K562 (cell line): ENCODE measurements at regions not wholly inside any gene's neighbourhood (a gene's known extent, or its start where the extent isn't known, plus 50 kb on each side); places are given as distances from the start of the nearest gene placed in this dataset.

Source experiments
- ATAC-seq: fragments of 200-7000 bp; cut with Tn5 transposase; 3 replicates; pipeline ENCODE4 v1.9.1; 2020; ENCODE audit warnings: moderate library complexity
- BruUV-seq: library from RNA; stranded (reverse); fragments of 400-500 nt; replicated peaks from 2 replicates; lab custom pipeline; 2021; lab: Mats Ljungman, UMichigan
- CTCF ChIA-PET: fragments of 300-600 bp; formaldehyde crosslinking; extraction: SDS; loops from one replicate; lab custom pipeline; 2021; ENCODE audit warnings: low intra/inter-chr PET ratio; lab: Yijun Ruan, JAX
- POLR2A ChIA-PET: fragments of 300-600, 350-650 bp; sonication (Branson Sonifier 250); formaldehyde crosslinking; extraction: SDS; loops from one replicate; lab custom pipeline; 2021; ENCODE audit warnings: antibody characterized with exemption, inconsistent platforms; lab: Yijun Ruan, JAX
- DNase-seq, 4 experiments: peaks; one replicate each; pipeline versions ENCODE4 v3.0.0 to v3.0.0-alpha.2; 2011 to 2018; ENCODE audit warnings: low spot score in 3 of 4, mixed read lengths in 3 of 4; ENCODE audit errors: extremely low read depth in 1 of 4
- FAIRE-seq: peaks from 2 replicates; lab custom pipeline; 2011; peaks lifted over from hg19 to GRCh38; lab: Jason Lieb, UNC
- H2AFZ ChIP-seq: 2 replicates; pipeline ENCODE4 v1.6.0; 2011; ENCODE audit warnings: low read depth, low read length, control low read depth, inconsistent platforms
- H3K27ac ChIP-seq: fragments of 200-600 bp; 3 replicates; pipeline ENCODE4 v1.8.0; 2011; ENCODE audit warnings: low read depth, mild to moderate bottlenecking, control low read depth, inconsistent platforms, low read length, moderate library complexity, mixed read lengths; ENCODE audit errors: extremely low read depth
- H3K27me3 ChIP-seq, 2 experiments: fragments of 300-600 bp in 1 of 2; 2 replicates in 1 of 2; 3 replicates in 1 of 2; pipeline versions ENCODE4 v1.6.0 to v1.8.0; 2011; ENCODE audit warnings: inconsistent platforms in 2 of 2, low read length in 2 of 2, mild to moderate bottlenecking in 1 of 2, mixed read lengths in 1 of 2, moderate library complexity in 1 of 2; ENCODE audit not compliant: control insufficient read depth in 2 of 2, insufficient read depth in 2 of 2
- H3K36me3 ChIP-seq: fragments of 300-600 bp; 3 replicates; pipeline ENCODE4 v1.8.0; 2011; ENCODE audit warnings: mild to moderate bottlenecking, low read length, inconsistent platforms; ENCODE audit not compliant: control insufficient read depth, insufficient read depth
- H3K4me1 ChIP-seq, 2 experiments: fragments of 200-600 bp in 1 of 2; replicated peaks in 1 of 2; 2 replicates in 1 of 2; 3 replicates in 1 of 2; pipeline versions ENCODE4 v1.5.1 to v1.8.0; 2011; ENCODE audit warnings: inconsistent platforms in 2 of 2, low read length in 2 of 2, mild to moderate bottlenecking in 1 of 2, mixed read lengths in 1 of 2, moderate library complexity in 1 of 2; ENCODE audit not compliant: control insufficient read depth in 2 of 2, insufficient read depth in 2 of 2
- H3K4me2 ChIP-seq: 2 replicates; pipeline ENCODE4 v1.6.1; 2011; ENCODE audit warnings: low read length, control low read depth, inconsistent platforms, mixed read lengths; ENCODE audit not compliant: insufficient read depth
- H3K4me3 ChIP-seq: fragments of 200-600 bp; sonication (generic), shearing (Covaris generic); 2 replicates; pipeline ENCODE4 v1.5.1; 2016; ENCODE audit warnings: control low read depth, inconsistent platforms
- H3K79me2 ChIP-seq: fragments of 200-600 bp; 3 replicates; pipeline ENCODE4 v1.8.0; 2011; ENCODE audit warnings: low read length, inconsistent platforms; ENCODE audit not compliant: control insufficient read depth, insufficient read depth
- H3K9ac ChIP-seq, 2 experiments: 2 replicates each; pipeline versions ENCODE4 v1.6.0 to v1.6.1; 2011; ENCODE audit warnings: low read depth in 2 of 2, low read length in 2 of 2, control low read depth in 1 of 2, inconsistent platforms in 1 of 2, mild to moderate bottlenecking in 1 of 2, mixed read lengths in 1 of 2; ENCODE audit not compliant: insufficient read depth in 1 of 2
- H3K9me1 ChIP-seq: one replicate; pipeline ENCODE4 v1.6.0; 2011; ENCODE audit warnings: inconsistent platforms, mild to moderate bottlenecking, low read length, moderate library complexity; ENCODE audit not compliant: control insufficient read depth, insufficient read depth
- H3K9me3 ChIP-seq: replicated peaks from 2 replicates; pipeline ENCODE4 v1.5.1; 2011; ENCODE audit warnings: low read depth, low read length, inconsistent platforms; ENCODE audit not compliant: control insufficient read depth, insufficient read depth
- H4K20me1 ChIP-seq: replicated peaks from 2 replicates; pipeline ENCODE4 v1.6.1; 2011; ENCODE audit warnings: low read length, inconsistent platforms, mixed read lengths; ENCODE audit not compliant: control insufficient read depth, insufficient read depth
- ARID2 ChIP-seq: fragments of 450-650 bp; IDR thresholded peaks from 2 replicates; pipeline ENCODE4 v1.6.1; 2017; ENCODE audit warnings: antibody characterized with exemption, mild to moderate bottlenecking
- BRD9 ChIP-seq: fragments of 450-650 bp; IDR thresholded peaks from 2 replicates; pipeline ENCODE4 v1.6.1; 2018; ENCODE audit warnings: low read depth; ENCODE audit not compliant: partially characterized antibody
- CBX2 ChIP-seq: fragments of 200-600 bp; sonication (generic); IDR thresholded peaks from one replicate; pipeline ENCODE4 v1.6.1; 2012; ENCODE audit warnings: mild to moderate bottlenecking, low read length, inconsistent platforms; ENCODE audit not compliant: insufficient read depth, poor library complexity, severe bottlenecking
- MAX ChIP-seq: sonication (generic); formaldehyde crosslinking; IDR thresholded peaks from 2 replicates; pipeline ENCODE4 v1.9.0; 2022; ENCODE audit warnings: mild to moderate bottlenecking, missing genetic modification reagents
- MCM7 ChIP-seq, 2 experiments: fragments of 450-650 bp; IDR thresholded peaks; 2 replicates each; pipeline ENCODE4 v1.6.1; 2016 to 2018
- NR4A1 ChIP-seq, 2 experiments: fragments of 250-450 bp in 1 of 2; fragments of 450-650 bp in 1 of 2; sonication (Bioruptor Pico) in 1 of 2; IDR thresholded peaks; 2 replicates each; pipeline versions ENCODE4 v1.4.0 to v1.6.1; 2016 to 2020; ENCODE audit warnings: mild to moderate bottlenecking in 2 of 2, missing compliant biosample characterization in 1 of 2, missing genetic modification characterization in 1 of 2, moderate library complexity in 1 of 2
- PRDM10 ChIP-seq: fragments of 450-650 bp; IDR thresholded peaks from 2 replicates; pipeline ENCODE4 v1.6.1; 2018; ENCODE audit not compliant: partially characterized antibody
- THRB ChIP-seq: fragments of 450-650 bp; formaldehyde crosslinking; conservative IDR thresholded peaks from 2 replicates; pipeline ENCODE4 v1.4.0; 2022; ENCODE audit warnings: mild to moderate bottlenecking, missing genetic modification characterization
- USF1 ChIP-seq: sonication (generic); formaldehyde crosslinking; IDR thresholded peaks from 2 replicates; pipeline ENCODE4 v1.9.0; 2022; ENCODE audit warnings: mild to moderate bottlenecking, missing genetic modification reagents
- ZBTB17 ChIP-seq: fragments of 450-650 bp; formaldehyde crosslinking; IDR thresholded peaks from 2 replicates; pipeline ENCODE4 v1.4.0; 2020; ENCODE audit warnings: mild to moderate bottlenecking
- ZNF121 ChIP-seq: sonication (generic); formaldehyde crosslinking; conservative IDR thresholded peaks from 2 replicates; pipeline ENCODE4 v1.8.0; 2022; ENCODE audit warnings: missing genetic modification reagents
- ZNF23 ChIP-seq: fragments of 250-450 bp; sonication (Bioruptor Pico); IDR thresholded peaks from 2 replicates; pipeline ENCODE4 v1.4.0; 2020; ENCODE audit warnings: mild to moderate bottlenecking
- WGBS: fragments of 100-300 bp; shearing (Covaris generic); methylation state at CpG from one replicate; pipeline ENCODE4 v1.1.6; 2016; ENCODE audit warnings: low coverage, mixed read lengths; ENCODE audit not compliant: insufficient coverage; ENCODE audit errors: missing lambda C conversion rate; 5-methylcytosine and 5-hydroxymethylcytosine counted together
- in situ Hi-C: fragments of 300-500 bp; cut with MboI; formaldehyde crosslinking; loops from 4 replicates; pipeline ENCODE4 v1.15.0; 2018; ENCODE audit warnings: inconsistent platforms, mixed read lengths
- intact Hi-C: fragments of 100-400 bp; cut with micrococcal nuclease; formaldehyde crosslinking; loops from 2 replicates; pipeline ENCODE4 v1.14.2; 2022
- TF ChIP-seq, protein P1 (sequence below): fragments of 250-450 bp; sonication (Bioruptor Pico); IDR thresholded peaks from 2 replicates; pipeline ENCODE4 v1.4.0; 2020; ENCODE audit warnings: mild to moderate bottlenecking, moderate library complexity
- TF ChIP-seq, protein P2 (sequence below), 2 experiments: fragments of 450-650 bp; conservative IDR thresholded peaks; 2 replicates each; pipeline ENCODE4 v1.6.1; 2017; ENCODE audit warnings: mild to moderate bottlenecking in 2 of 2, moderate library complexity in 2 of 2

GRCh38 chr5:126269511-126269910 is 153.7 kb upstream of the GRAMD2B start:
- Histone ChIP-seq H3K9me1 (no peaks in the 10 kb centered on the region), H3K4me2 (no peak overlapping the region), H3K9ac (no peak overlapping the region), H4K20me1 (no peaks in the 10 kb centered on the region), H3K9me3 (no peaks in the 10 kb centered on the region), H3K4me3 (no peak overlapping the region), H2AFZ (no peak overlapping the region), H3K27me3 (no peaks in the 10 kb centered on the region), H3K4me1 (no peaks in the 10 kb centered on the region), H3K27ac (no peak overlapping the region), H3K36me3 (no peaks in the 10 kb centered on the region), H3K79me2 (no peaks in the 10 kb centered on the region)
- 0% methylated on average over 1 of the region's 1 CpG for WGBS
- no peak for ATAC-seq
- FAIRE-seq: no peak
- ChIA-PET CTCF (no interaction called here), POLR2A (no interaction called here)
- intact Hi-C loops: no loop called here
- in situ Hi-C loops: no loop called here
- no TSS peak for BruUV-seq
- DNase-seq: no peak
- TF ChIP-seq ARID2: no peak
- TF ChIP-seq, protein P1, sequence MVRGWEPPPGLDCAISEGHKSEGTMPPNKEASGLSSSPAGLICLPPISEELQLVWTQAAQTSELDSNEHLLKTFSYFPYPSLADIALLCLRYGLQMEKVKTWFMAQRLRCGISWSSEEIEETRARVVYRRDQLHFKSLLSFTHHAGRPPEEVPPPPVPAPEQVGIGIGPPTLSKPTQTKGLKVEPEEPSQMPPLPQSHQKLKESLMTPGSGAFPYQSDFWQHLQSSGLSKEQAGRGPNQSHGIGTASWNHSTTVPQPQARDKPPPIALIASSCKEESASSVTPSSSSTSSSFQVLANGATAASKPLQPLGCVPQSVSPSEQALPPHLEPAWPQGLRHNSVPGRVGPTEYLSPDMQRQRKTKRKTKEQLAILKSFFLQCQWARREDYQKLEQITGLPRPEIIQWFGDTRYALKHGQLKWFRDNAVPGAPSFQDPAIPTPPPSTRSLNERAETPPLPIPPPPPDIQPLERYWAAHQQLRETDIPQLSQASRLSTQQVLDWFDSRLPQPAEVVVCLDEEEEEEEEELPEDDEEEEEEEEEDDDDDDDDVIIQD (CRISPR knock-in tag): no peak
- no peak for TF ChIP-seq NR4A1 (CRISPR knock-in tag; IDR thresholded peaks at IDR 0.05)
- TF ChIP-seq NR4A1 (tag; IDR thresholded peaks at IDR 0.05): no peak
- no peak for TF ChIP-seq CBX2
- no peak for TF ChIP-seq MCM7 (IDR thresholded peaks at IDR 0.05)
- TF ChIP-seq, protein P2, sequence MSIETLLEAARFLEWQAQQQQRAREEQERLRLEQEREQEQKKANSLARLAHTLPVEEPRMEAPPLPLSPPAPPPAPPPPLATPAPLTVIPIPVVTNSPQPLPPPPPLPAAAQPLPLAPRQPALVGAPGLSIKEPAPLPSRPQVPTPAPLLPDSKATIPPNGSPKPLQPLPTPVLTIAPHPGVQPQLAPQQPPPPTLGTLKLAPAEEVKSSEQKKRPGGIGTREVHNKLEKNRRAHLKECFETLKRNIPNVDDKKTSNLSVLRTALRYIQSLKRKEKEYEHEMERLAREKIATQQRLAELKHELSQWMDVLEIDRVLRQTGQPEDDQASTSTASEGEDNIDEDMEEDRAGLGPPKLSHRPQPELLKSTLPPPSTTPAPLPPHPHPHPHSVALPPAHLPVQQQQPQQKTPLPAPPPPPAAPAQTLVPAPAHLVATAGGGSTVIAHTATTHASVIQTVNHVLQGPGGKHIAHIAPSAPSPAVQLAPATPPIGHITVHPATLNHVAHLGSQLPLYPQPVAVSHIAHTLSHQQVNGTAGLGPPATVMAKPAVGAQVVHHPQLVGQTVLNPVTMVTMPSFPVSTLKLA (conservative IDR thresholded peaks at IDR 0.05): no peak
- TF ChIP-seq ZNF23 (CRISPR knock-in tag): no peak
- no peak for TF ChIP-seq THRB (CRISPR knock-in tag)
- no peak for TF ChIP-seq PRDM10
- TF ChIP-seq USF1 (CRISPR knock-in tag): no peak
- TF ChIP-seq MAX (CRISPR knock-in tag): no peak
- TF ChIP-seq ZBTB17: no peak
- no peak for TF ChIP-seq BRD9
- no peak for TF ChIP-seq ZNF121 (CRISPR knock-in tag)
